Immature natural killer cell (primary cell): ENCODE measurements at regions not wholly inside any gene's neighbourhood (a gene's known extent, or its start where the extent isn't known, plus 50 kb on each side); places are given as distances from the start of the nearest gene placed in this dataset.

ENCODE experiments used
- DNase-seq, 3 donors: peaks; one replicate each; pipeline ENCODE4 v3.0.0; 2022; ENCODE audit warnings: mixed read lengths in 1 of 3
- H3K27ac Mint-ChIP-seq, 6 donors: one replicate each; pipeline ENCODE4 v1.8.0; 2020; ENCODE audit warnings: mixed read lengths in 6 of 6, mild to moderate bottlenecking in 5 of 6, inconsistent platforms in 4 of 6, moderate library complexity in 3 of 6
- H3K27me3 Mint-ChIP-seq, 3 donors: one replicate each; pipeline ENCODE4 v1.8.0; 2020 to 2021; ENCODE audit warnings: low read depth in 3 of 3, mild to moderate bottlenecking in 3 of 3, mixed read lengths in 3 of 3, moderate library complexity in 3 of 3, inconsistent platforms in 1 of 3
- H3K36me3 Mint-ChIP-seq, 3 donors: one replicate each; pipeline ENCODE4 v1.8.0; 2020; ENCODE audit warnings: mixed read lengths in 3 of 3, inconsistent platforms in 2 of 3, mild to moderate bottlenecking in 2 of 3
- H3K4me1 Mint-ChIP-seq, 2 donors: one replicate each; pipeline ENCODE4 v1.8.0; 2020; ENCODE audit warnings: inconsistent platforms in 2 of 2, mild to moderate bottlenecking in 2 of 2, mixed read lengths in 2 of 2, moderate library complexity in 1 of 2
- H3K4me3 Mint-ChIP-seq, 5 donors: one replicate each; pipeline ENCODE4 v1.8.0; 2020; ENCODE audit warnings: mild to moderate bottlenecking in 5 of 5, mixed read lengths in 5 of 5, inconsistent platforms in 3 of 5, moderate library complexity in 3 of 5
- H3K9me3 Mint-ChIP-seq, 6 donors: one replicate each; pipeline ENCODE4 v1.8.0; 2020; ENCODE audit warnings: mild to moderate bottlenecking in 6 of 6, mixed read lengths in 6 of 6, inconsistent platforms in 4 of 6, moderate library complexity in 3 of 6

DNA sequence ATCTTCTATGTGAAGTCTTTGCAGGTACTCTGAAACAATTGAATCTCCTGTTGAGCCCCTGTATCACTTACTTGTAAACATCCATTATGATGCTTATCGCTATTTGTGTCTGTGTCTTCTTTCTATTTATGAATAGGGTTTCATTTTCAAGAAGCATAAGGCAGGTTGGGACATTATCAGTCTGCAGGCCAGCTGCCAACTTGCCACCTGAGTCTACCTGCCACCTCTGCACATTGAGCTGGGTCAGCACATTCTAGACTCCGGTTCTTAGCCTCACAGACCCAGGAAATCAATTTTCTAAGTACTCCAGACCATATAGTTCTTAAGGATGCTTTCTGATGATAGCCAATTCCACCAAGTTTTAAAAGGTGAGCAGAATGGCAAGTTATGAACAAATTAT, 105.7 kb upstream of the MCTP2 start:
- Mint-ChIP-seq H3K27me3 (peaks cover 0 to 5% (median 2%) of the 10 kb centered on the region in 3 donors), H3K36me3 (no peaks in the 10 kb centered on the region), H3K4me3 (no peak overlapping the region), H3K27ac (no peak overlapping the region), H3K9me3 (no peaks in the 10 kb centered on the region), H3K4me1 (no peaks in the 10 kb centered on the region)
- no peak for DNase-seq

DNA sequence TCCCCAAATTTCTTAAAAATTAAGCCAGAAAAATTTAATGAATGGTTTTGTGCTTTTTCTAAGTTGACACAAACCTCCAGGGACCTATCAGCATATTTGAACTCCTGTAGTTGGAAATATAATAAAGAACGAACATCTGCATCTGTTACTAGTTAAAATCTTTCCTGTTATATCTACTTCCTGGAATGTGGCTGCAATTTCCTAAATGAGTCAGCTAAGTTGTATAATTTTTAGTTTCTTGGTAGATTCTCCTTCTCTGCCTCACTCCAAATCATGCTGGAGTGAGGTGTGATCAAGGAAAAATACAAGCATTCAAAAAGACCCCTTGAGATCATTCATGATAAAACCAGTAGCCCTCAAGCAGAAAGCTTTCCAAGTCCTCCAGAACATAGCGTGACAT, 106.2 kb upstream of the MCTP2 start:
- H3K4me3 Mint-ChIP-seq = no peak overlapping the region
- no peaks in the 10 kb centered on the region for H3K9me3 Mint-ChIP-seq
- no peaks in the 10 kb centered on the region for H3K4me1 Mint-ChIP-seq
- no peak overlapping the region for H3K27ac Mint-ChIP-seq
- peaks cover 0 to 4% (median 2%) of the 10 kb centered on the region in 3 donors for H3K27me3 Mint-ChIP-seq
- no peaks in the 10 kb centered on the region for H3K36me3 Mint-ChIP-seq
- DNase-seq = no peak

DNA sequence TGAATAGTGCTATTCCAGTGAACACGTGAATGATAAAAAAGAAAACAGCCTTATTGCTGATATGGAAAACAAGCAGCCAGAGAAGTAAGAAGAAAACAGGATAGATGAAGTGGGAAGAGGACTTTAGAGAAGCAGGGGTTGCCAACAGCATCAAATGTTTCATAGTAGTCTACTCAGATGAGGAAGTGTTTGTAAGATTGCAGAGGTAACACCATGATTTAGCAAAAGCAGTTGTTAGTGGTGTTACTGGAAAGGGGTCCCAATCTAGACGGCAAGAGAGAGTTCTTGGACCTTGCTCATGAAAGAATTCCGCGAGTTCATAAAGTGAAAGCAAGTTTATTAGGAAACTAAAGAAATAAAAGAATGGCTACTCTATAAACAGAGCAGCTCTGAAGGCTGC, 108.8 kb upstream of the MCTP2 start:
- no peak for DNase-seq
- Mint-ChIP-seq H3K27me3 (peaks cover 0 to 2% (median 2%) of the 10 kb centered on the region in 3 donors), H3K27ac (no peak overlapping the region), H3K4me1 (no peaks in the 10 kb centered on the region), H3K36me3 (no peaks in the 10 kb centered on the region), H3K4me3 (no peak overlapping the region), H3K9me3 (no peaks in the 10 kb centered on the region)

DNA sequence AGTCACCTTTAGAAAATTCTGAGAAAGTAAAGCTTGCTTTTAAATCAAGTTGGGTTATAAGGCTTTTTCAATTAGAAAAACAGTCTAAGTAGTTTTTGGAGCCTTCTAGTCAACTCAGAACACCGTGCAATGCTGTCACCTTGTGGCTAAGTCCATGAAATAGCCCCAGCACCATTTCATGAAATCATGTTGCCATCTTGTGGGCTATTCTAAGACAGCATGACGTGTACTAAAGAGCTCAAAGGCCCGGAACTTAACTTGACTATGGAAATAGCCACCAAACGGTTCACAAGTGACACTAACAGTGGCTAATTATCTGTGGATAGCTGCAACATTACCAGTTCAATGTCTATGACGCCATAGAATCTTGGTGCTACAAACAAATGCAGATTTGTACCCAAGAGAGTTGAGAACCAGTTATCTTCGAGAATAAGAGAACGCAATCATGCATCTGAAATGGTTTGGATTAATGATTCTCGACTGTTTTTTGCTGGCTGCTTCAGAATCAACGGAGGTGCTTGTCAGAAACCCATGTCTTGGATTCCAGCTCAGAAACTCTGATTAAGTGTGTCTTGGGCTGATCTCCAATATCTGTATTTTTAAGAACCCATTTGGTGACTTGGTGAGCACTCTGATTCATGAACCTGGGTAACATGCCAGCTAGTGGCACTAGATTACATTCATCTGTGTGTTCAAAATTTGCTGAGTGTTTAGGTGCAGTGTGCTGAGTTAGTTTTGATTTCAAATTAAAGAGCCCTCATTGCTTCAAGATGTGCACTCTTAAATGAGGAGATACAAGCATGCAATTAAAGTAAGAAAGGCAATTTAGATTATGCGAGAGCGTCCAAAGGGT, 111.2 kb upstream of the MCTP2 start:
- Mint-ChIP-seq H3K27ac (no peak overlapping the region), H3K4me1 (no peaks in the 10 kb centered on the region), H3K36me3 (no peaks in the 10 kb centered on the region), H3K9me3 (no peaks in the 10 kb centered on the region), H3K4me3 (no peak overlapping the region), H3K27me3 (peaks cover 0 to 2% (median under 1%) of the 10 kb centered on the region in 3 donors)
- peak; percentile 44 to 65 (median 62) for DNase-seq

DNA sequence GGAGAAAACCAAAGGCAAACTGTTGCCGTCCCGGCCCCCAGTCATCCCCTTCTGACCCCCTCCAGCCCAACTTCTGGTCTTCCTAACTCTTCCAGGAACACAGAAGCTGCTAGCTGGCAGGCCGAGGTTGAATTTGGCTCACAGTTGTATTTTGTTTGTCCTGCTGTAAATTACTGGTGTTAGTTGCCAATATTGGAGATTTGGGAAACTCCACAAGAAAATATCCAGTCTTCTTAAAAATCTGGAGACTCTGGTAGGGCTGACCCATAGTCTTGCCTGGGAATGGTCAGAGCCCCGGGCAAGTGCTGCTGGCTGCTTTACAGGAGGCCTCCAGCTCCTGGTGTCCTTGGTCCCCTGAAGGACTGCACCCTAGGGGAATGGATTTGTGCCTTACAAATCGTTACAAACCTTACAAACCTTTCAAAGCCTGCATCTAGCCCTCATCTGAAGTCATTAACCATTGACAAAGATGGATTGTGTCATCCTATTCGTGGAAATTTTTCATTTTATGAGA, 112.0 kb upstream of the MCTP2 start:
- H3K4me1 Mint-ChIP-seq = no peaks in the 10 kb centered on the region
- no peak for DNase-seq
- no peak overlapping the region for H3K4me3 Mint-ChIP-seq
- H3K27me3 Mint-ChIP-seq = peaks cover 0 to 9% (median 2%) of the 10 kb centered on the region in 3 donors
- no peak overlapping the region for H3K27ac Mint-ChIP-seq
- H3K36me3 Mint-ChIP-seq = no peaks in the 10 kb centered on the region
- no peaks in the 10 kb centered on the region for H3K9me3 Mint-ChIP-seq

DNA sequence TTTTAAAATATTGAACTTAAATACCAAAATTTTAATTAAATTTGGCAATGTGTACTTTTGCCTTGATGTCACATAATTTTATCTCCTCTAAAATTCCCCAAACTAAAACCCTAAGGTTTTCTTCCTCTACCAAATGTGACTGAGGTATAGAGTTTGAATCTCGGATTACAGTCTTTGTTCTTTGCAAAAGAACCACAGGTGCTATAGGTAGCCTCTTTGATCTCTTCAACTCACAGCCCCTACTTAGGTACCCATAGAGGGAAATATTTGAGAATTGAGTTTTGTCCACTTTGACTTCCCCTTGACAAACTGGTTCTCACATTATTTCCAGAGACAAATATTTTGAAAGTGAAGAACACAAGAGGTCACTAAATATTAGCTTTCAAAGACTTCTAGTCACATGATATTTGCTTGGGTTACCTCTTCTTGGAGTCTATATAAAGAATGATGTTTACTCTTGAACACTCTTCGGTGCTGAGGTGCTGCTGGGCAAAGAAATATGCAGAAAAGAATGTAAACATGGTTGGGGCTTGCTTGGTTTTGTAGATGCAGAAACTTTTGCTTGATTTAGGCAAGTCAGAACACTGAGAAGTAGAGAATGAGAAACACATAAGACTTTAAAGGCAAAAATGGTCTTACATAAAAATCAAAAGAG, 120.8 kb upstream of the MCTP2 start:
- H3K4me3 Mint-ChIP-seq = no peak overlapping the region
- H3K27ac Mint-ChIP-seq = no peak overlapping the region
- H3K36me3 Mint-ChIP-seq = no peaks in the 10 kb centered on the region
- peaks cover 0 to 30% (median 6%) of the 10 kb centered on the region in 3 donors for H3K27me3 Mint-ChIP-seq
- no peaks in the 10 kb centered on the region for H3K4me1 Mint-ChIP-seq
- H3K9me3 Mint-ChIP-seq = no peaks in the 10 kb centered on the region
- no peak for DNase-seq

DNA sequence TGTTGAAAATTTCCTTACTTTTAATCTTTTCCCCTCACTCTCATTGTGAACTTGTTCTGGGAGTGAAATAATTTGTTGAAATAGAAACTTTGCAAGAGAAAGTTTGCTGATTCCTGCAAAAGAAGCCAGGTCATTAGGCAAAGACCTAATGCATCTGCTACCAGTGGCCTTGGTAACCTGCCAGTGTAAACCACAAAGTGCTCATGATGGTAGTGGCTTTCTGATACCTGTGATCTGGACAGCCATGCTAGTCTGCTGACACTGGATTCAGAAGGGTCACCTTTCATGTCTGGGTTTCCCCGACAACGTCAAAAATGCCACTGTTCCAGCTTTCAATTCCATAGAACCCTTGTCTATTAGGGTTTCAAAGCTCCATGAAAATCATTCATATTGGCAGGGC, 123.7 kb upstream of the MCTP2 start:
- Mint-ChIP-seq H3K27ac (no peak overlapping the region), H3K4me3 (no peak overlapping the region), H3K27me3 (peaks cover 0 to 15% (median 5%) of the 10 kb centered on the region in 3 donors), H3K36me3 (no peaks in the 10 kb centered on the region), H3K9me3 (no peaks in the 10 kb centered on the region), H3K4me1 (no peaks in the 10 kb centered on the region)
- DNase-seq = no peak

DNA sequence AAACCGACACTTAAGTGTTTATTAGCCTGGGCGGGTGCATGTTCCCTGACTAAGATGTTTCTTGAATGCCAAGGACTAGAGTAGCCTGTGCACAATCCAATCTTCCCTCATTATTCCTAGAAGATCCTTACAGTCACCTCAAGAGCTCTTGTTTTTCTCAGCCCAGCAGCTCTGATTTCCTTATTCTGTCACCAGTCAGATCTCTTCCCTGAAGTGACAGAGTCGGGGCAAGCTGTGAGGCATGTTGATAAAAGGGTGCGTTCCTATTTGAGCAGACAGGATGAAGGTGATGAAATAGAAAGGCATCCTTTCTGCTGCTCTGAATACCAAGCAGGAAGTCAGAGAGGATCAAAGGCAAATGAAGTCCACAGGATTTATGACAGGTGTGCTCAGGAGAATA, 125.6 kb upstream of the MCTP2 start:
- H3K4me1 Mint-ChIP-seq = no peaks in the 10 kb centered on the region
- no peak overlapping the region for H3K4me3 Mint-ChIP-seq
- no peaks in the 10 kb centered on the region for H3K9me3 Mint-ChIP-seq
- no peak for DNase-seq
- H3K27ac Mint-ChIP-seq = no peak overlapping the region
- H3K36me3 Mint-ChIP-seq = no peaks in the 10 kb centered on the region
- peaks cover 0 to 12% (median 5%) of the 10 kb centered on the region in 3 donors for H3K27me3 Mint-ChIP-seq

DNA sequence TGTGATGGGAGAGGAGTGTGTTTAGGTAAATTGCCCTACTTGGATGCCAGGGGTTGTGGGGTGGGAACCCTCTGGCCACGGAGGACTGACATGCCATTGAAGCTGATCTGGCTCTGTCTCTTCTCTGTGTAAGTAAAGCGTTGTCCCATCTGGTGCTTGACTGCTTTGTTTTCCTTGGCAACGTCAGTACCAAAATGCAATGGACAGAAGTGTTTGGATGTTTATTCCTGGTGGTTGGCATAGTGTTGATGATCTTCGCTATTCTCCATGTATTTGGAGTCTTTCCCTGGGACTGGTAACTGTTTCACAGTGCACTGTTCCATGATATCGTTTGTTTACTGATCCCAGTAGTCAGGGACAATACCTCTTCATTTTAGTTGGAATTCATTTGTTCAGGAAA, 130.5 kb upstream of the MCTP2 start:
- Mint-ChIP-seq H3K27me3 (peaks cover 1 to 9% (median 5%) of the 10 kb centered on the region in 3 donors), H3K36me3 (no peaks in the 10 kb centered on the region), H3K9me3 (no peaks in the 10 kb centered on the region), H3K27ac (no peak overlapping the region), H3K4me3 (no peak overlapping the region), H3K4me1 (no peaks in the 10 kb centered on the region)
- no peak for DNase-seq

DNA sequence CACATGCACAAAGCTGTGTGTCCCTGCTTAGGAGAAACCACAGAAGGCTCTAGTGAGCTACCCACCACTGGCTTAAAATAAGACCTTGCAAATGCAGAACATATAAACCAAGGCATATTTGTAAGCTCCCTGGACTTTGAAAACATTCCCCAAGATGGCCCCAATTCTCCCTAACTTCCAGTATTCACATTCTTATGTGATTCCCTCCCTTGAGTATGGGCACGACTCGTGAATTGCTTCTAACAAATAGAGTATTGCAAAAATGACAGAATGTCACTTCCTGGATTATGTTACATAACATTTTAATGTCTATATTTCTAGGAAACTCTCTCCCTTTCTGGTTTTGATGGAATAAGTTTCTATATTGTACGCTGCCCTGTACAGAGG, 131.8 kb upstream of the MCTP2 start:
- peaks cover 2 to 7% (median 3%) of the 10 kb centered on the region in 3 donors for H3K27me3 Mint-ChIP-seq
- no peaks in the 10 kb centered on the region for H3K9me3 Mint-ChIP-seq
- H3K36me3 Mint-ChIP-seq = no peaks in the 10 kb centered on the region
- DNase-seq = no peak
- no peak overlapping the region for H3K4me3 Mint-ChIP-seq
- H3K27ac Mint-ChIP-seq = no peak overlapping the region
- no peaks in the 10 kb centered on the region for H3K4me1 Mint-ChIP-seq

DNA sequence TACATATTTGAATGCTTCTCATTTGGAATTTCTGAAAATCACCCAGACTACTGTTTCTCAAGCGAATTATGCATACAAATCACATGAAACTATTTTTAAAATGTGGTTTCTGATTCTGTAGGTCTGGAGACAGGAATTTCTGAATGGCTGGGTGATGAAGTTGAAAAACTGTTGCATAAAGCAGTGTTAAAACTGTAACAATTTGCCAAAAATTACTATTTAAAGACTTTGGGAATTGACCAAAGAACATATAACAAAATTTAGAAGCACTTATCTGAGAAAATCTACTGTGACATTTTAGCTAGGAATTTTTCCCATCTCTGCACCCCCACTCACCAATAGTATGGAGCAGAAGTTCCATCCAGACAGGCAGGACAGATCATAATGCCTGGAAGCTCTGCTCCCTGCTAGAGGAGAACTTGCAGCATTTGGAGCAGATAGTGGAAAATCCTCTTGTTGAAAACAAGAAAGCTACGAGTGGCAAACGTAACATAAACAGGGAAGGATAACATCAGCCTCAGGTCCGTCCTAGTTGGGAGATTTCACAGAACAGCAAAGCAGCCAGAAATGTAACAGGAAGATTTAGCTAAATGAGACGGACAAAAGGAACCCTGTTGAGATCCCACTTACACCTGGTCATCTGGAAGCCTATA, 132.3 kb upstream of the MCTP2 start:
- no peaks in the 10 kb centered on the region for H3K9me3 Mint-ChIP-seq
- H3K36me3 Mint-ChIP-seq = no peaks in the 10 kb centered on the region
- no peak for DNase-seq
- H3K4me3 Mint-ChIP-seq = no peak overlapping the region
- peaks cover 0 to 7% (median 6%) of the 10 kb centered on the region in 3 donors for H3K27me3 Mint-ChIP-seq
- H3K4me1 Mint-ChIP-seq = no peaks in the 10 kb centered on the region
- H3K27ac Mint-ChIP-seq = no peak overlapping the region

DNA sequence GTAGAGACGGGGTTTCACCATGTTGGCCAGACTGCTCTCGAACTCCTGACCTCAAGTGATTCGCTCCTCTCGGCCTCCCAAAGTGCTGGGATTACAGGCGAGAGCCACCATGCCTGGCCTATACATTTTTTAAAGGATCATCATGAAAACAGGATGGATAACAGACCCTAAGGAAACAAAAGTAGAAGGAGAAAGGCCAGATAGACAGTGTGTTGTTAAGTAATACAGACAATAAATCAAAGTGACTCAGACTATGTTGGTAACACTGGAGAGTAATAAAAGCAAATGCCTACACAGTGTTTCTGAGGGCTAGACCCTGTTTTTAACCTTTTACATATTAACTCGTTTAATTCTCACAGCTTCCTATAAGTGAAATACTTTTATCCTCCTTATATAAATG, 133.8 kb upstream of the MCTP2 start:
- Mint-ChIP-seq H3K9me3 (no peaks in the 10 kb centered on the region), H3K36me3 (no peaks in the 10 kb centered on the region), H3K27ac (no peak overlapping the region), H3K4me1 (no peaks in the 10 kb centered on the region), H3K4me3 (no peak overlapping the region), H3K27me3 (peaks cover 3 to 7% (median 6%) of the 10 kb centered on the region in 3 donors)
- no peak for DNase-seq

DNA sequence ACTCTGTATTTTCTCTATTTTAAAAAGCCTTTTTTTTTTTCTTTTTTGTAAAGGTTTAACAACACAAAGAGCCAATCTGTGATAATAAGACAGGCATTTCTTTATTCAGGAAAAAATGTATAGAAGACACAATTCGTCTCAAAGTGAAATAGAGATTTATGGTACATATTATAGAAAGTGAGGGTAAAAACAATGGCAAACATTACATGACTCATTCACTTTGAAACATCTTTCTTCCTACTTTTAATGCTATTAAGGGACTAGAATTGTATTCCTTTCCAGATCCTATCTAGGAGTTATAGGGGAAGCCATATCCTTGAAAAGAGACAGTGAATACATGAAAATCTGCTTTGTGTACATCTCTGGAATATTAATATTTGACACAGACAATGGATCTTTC, 137.1 kb upstream of the MCTP2 start:
- DNase-seq = no peak
- no peaks in the 10 kb centered on the region for H3K9me3 Mint-ChIP-seq
- H3K36me3 Mint-ChIP-seq = no peaks in the 10 kb centered on the region
- no peak overlapping the region for H3K27ac Mint-ChIP-seq
- H3K4me3 Mint-ChIP-seq = no peak overlapping the region
- peaks cover 0 to 6% (median 3%) of the 10 kb centered on the region in 3 donors for H3K27me3 Mint-ChIP-seq
- H3K4me1 Mint-ChIP-seq = no peaks in the 10 kb centered on the region

DNA sequence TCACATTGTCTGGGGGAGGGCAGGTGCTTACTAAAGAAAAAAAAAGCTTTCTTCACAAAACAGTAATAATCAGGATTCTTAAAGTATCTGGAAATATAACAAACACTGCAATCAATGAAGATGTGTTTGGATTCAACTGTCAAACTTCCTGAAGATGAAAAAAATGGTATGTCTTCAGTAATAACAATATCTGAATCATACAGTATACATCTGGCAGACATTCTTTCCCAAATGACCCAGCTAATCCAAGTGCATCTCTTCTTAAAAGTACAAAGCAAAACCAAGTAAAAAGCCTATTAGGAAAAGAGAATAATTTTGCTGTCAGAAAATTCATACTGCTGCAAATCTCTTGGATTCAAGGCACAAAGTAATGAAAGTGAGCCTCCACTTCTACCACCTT, 145.0 kb upstream of the MCTP2 start:
- no peak for DNase-seq
- Mint-ChIP-seq H3K36me3 (peaks cover 0 to 4% (median 0%) of the 10 kb centered on the region in 3 donors), H3K9me3 (no peaks in the 10 kb centered on the region), H3K4me1 (no peaks in the 10 kb centered on the region), H3K27ac (no peak overlapping the region), H3K4me3 (no peak overlapping the region), H3K27me3 (peaks cover 1 to 14% (median 6%) of the 10 kb centered on the region in 3 donors)
